B cell (primary cell): ENCODE measurements at regions not wholly inside any gene's neighbourhood (a gene's known extent, or its start where the extent isn't known, plus 50 kb on each side); places are given as distances from the start of the nearest gene placed in this dataset.

Experiments
- ATAC-seq: fragments of 200-7000 bp; cut with Tn5 transposase; one replicate; pipeline ENCODE4 v1.10.0; 2021; ENCODE audit warnings: low read depth, mild to moderate bottlenecking, moderate number of reproducible peaks, moderate library complexity
- CTCF ChIA-PET: fragments of 350-600 bp; sonication (Branson Sonifier 250); formaldehyde crosslinking; loops from one replicate; lab custom pipeline; 2021; ENCODE audit warnings: antibody characterized with exemption, inconsistent platforms; lab: Charles Lee
- POLR2A ChIA-PET: fragments of 350-600 bp; sonication (Branson Sonifier 250); formaldehyde crosslinking; loops from one replicate; lab custom pipeline; 2021; ENCODE audit warnings: antibody characterized with exemption; lab: Charles Lee
- DNase-seq: peaks from one replicate; pipeline ENCODE4 v3.0.0; 2013
- H2AFZ ChIP-seq: 2 replicates; pipeline ENCODE4 v1.6.1; 2012; ENCODE audit warnings: mild to moderate bottlenecking, low read depth, low read length; ENCODE audit not compliant: insufficient read depth, poor library complexity, severe bottlenecking
- H3K27ac ChIP-seq, 2 donors: 1 replicate in 1 of 2; 2 replicates in 1 of 2; pipeline ENCODE4 v1.5.1; 2012 to 2013; ENCODE audit warnings: low read length in 2 of 2, mild to moderate bottlenecking in 2 of 2, moderate library complexity in 1 of 2
- H3K27me3 ChIP-seq, 4 experiments: fragments of 200-600 bp in 1 of 4; sonication (generic) in 1 of 4; replicated peaks in 1 of 4; 1 replicate in 2 of 4; 2 replicates in 2 of 4; pipeline versions ENCODE4 v1.6.1 to v1.7.0; 2013 to 2016; ENCODE audit warnings: low read length in 3 of 4, mild to moderate bottlenecking in 2 of 4, mixed read lengths in 1 of 4, moderate library complexity in 1 of 4; ENCODE audit not compliant: insufficient read depth in 4 of 4, control insufficient read depth in 3 of 4; ENCODE audit errors: control extremely low read depth in 1 of 4
- H3K36me3 ChIP-seq, 2 experiments: replicated peaks in 1 of 2; 1 replicate in 1 of 2; 2 replicates in 1 of 2; pipeline versions ENCODE4 v1.6.1 to v1.7.1; 2013; ENCODE audit warnings: low read length in 1 of 2; ENCODE audit not compliant: insufficient read depth in 2 of 2, control insufficient read depth in 1 of 2; ENCODE audit errors: control extremely low read depth in 1 of 2, extremely low read depth in 1 of 2
- H3K4me1 ChIP-seq, 2 donors: fragments of 200-600 bp in 1 of 2; sonication (generic) in 1 of 2; 1 replicate in 1 of 2; 2 replicates in 1 of 2; pipeline versions ENCODE4 v1.5.1 to v1.6.1; 2013 to 2017; ENCODE audit warnings: low read length in 2 of 2; ENCODE audit not compliant: control insufficient read depth in 2 of 2, insufficient read depth in 2 of 2
- H3K4me2 ChIP-seq: replicated peaks from 2 replicates; pipeline ENCODE3; 2012; ENCODE audit warnings: mild to moderate bottlenecking, low read depth, low read length; ENCODE audit not compliant: poor library complexity, severe bottlenecking
- H3K4me3 ChIP-seq, 5 experiments: fragments of 200-600 bp in 1 of 5; sonication (generic) in 1 of 5; 1 replicate in 3 of 5; 2 replicates in 2 of 5; pipeline versions ENCODE4 v1.5.1 to v1.7.0; 2011 to 2016; ENCODE audit warnings: low read length in 4 of 5, mild to moderate bottlenecking in 4 of 5, low read depth in 2 of 5, control low read depth in 1 of 5, moderate library complexity in 1 of 5; ENCODE audit not compliant: insufficient read depth in 1 of 5; ENCODE audit errors: control extremely low read depth in 1 of 5, extremely low read depth in 1 of 5
- H3K79me2 ChIP-seq: fragments of 200-600 bp; sonication (generic); one replicate; pipeline ENCODE4 v1.6.0; 2016; ENCODE audit warnings: low read length; ENCODE audit not compliant: control insufficient read depth, insufficient read depth
- H3K9ac ChIP-seq: fragments of 200-600 bp; sonication (generic); 2 replicates; pipeline ENCODE4 v1.6.1; 2017; ENCODE audit warnings: mild to moderate bottlenecking, low read length, moderate library complexity
- H3K9me3 ChIP-seq, 3 donors: one replicate each; pipeline versions ENCODE4 v1.6.1 to v1.7.1; 2013; ENCODE audit warnings: low read length in 2 of 3; ENCODE audit not compliant: control insufficient read depth in 2 of 3, insufficient read depth in 1 of 3; ENCODE audit errors: control extremely low read depth in 1 of 3
- H4K20me1 ChIP-seq: 2 replicates; pipeline ENCODE4 v1.6.0; 2012; ENCODE audit warnings: mild to moderate bottlenecking, low read length; ENCODE audit not compliant: insufficient read depth, control insufficient read depth, poor library complexity, severe bottlenecking
- H3K27ac Mint-ChIP-seq: one replicate; pipeline ENCODE4 v1.8.0; 2021; ENCODE audit warnings: mixed read lengths
- H3K27me3 Mint-ChIP-seq: one replicate; pipeline ENCODE4 v1.8.0; 2021; ENCODE audit warnings: mixed read lengths
- H3K4me1 Mint-ChIP-seq: one replicate; pipeline ENCODE4 v1.8.0; 2021; ENCODE audit warnings: mixed read lengths
- H3K4me3 Mint-ChIP-seq: one replicate; pipeline ENCODE4 v1.8.0; 2021; ENCODE audit warnings: mixed read lengths
- H3K9me3 Mint-ChIP-seq: one replicate; pipeline ENCODE4 v1.8.0; 2022; ENCODE audit warnings: mixed read lengths; ENCODE audit not compliant: insufficient read depth
- EZH2 ChIP-seq: IDR thresholded peaks from 2 replicates; pipeline ENCODE4 v1.6.1; 2012; ENCODE audit warnings: borderline replicate concordance, low read depth, mild to moderate bottlenecking, moderate library complexity, low read length; ENCODE audit not compliant: insufficient read depth, poor library complexity, severe bottlenecking
- whole genome bisulfite sequencing: methylation state at CpG from one replicate; pipeline ENCODE4 v1.1.5; 2013; ENCODE audit warnings: missing lambda C conversion rate; ENCODE audit not compliant: insufficient coverage; 5-methylcytosine and 5-hydroxymethylcytosine counted together
- intact Hi-C: fragments of 100-400 bp; cut with micrococcal nuclease; formaldehyde crosslinking; loops from one replicate; pipeline ENCODE4 v1.10.0; 2022
- TF ChIP-seq, protein P1 (sequence below): fragments of 200-600 bp; IDR thresholded peaks from one replicate; pipeline ENCODE4 v1.8.0; 2022; ENCODE audit warnings: antibody characterized with exemption, mild to moderate bottlenecking

DNA sequence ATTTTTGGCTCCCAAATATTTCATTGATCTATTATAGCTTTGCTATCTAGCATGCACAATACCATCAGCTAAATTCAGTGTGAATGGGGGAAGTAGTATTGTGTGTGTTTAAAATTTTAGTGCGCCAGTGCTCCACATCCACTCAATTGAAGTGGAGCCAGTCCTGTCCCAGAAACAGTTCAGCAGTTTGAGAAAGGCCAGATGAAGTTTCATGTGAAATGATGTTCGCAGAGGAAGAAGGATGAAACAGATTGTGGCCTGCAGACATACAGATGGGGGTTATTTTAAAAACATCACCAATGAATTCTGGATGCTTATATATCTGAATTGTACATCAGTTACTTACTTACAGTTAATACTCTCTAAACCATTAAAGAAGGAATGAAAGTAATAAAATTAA, 129.4 kb downstream of the SPRY2 start:
- H3K4me3 ChIP-seq: no peak overlapping the region
- ATAC-seq: no peak
- H3K36me3 ChIP-seq: no peaks in the 10 kb centered on the region
- ChIA-PET CTCF (no interaction called here), POLR2A (no interaction called here)
- H3K27ac ChIP-seq: no peak overlapping the region
- no peak for DNase-seq
- TF ChIP-seq EZH2: no peak
- TF ChIP-seq, protein P1, sequence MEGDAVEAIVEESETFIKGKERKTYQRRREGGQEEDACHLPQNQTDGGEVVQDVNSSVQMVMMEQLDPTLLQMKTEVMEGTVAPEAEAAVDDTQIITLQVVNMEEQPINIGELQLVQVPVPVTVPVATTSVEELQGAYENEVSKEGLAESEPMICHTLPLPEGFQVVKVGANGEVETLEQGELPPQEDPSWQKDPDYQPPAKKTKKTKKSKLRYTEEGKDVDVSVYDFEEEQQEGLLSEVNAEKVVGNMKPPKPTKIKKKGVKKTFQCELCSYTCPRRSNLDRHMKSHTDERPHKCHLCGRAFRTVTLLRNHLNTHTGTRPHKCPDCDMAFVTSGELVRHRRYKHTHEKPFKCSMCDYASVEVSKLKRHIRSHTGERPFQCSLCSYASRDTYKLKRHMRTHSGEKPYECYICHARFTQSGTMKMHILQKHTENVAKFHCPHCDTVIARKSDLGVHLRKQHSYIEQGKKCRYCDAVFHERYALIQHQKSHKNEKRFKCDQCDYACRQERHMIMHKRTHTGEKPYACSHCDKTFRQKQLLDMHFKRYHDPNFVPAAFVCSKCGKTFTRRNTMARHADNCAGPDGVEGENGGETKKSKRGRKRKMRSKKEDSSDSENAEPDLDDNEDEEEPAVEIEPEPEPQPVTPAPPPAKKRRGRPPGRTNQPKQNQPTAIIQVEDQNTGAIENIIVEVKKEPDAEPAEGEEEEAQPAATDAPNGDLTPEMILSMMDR: no peak
- intact Hi-C loops: no loop called here
- H3K4me3 Mint-ChIP-seq: no peak overlapping the region
- H3K9ac ChIP-seq: no peak overlapping the region
- no peak overlapping the region for H3K4me2 ChIP-seq
- H2AFZ ChIP-seq: no peak overlapping the region
- H3K9me3 Mint-ChIP-seq: no peaks in the 10 kb centered on the region
- no peaks in the 10 kb centered on the region for H3K27me3 Mint-ChIP-seq
- H3K4me1 Mint-ChIP-seq: no peaks in the 10 kb centered on the region
- no peaks in the 10 kb centered on the region for H4K20me1 ChIP-seq
- H3K27ac Mint-ChIP-seq: no peak overlapping the region
- H3K9me3 ChIP-seq: no peaks in the 10 kb centered on the region
- no peaks in the 10 kb centered on the region for H3K4me1 ChIP-seq
- WGBS: no CpG with 5 or more reads among the region's 2 CpGs
- H3K79me2 ChIP-seq: no peaks in the 10 kb centered on the region
- no peaks in the 10 kb centered on the region for H3K27me3 ChIP-seq

DNA sequence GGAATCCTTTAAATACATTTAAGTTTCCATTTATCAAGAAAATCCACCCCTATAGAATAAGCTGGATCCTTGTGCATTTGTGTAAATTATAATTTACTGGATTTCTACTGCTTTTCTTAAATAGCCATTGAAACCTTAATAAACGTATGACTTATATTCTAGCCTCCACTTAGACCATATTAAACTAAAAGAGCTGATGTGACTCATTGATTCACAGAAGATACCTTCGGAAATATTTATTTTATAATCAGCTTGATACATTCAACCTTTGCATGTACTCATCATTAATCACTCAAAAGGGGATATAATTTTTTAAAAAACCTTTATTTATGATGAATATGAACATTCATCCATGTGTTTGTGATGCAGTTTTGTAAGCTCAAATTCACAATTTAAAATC, 136.3 kb downstream of the SPRY2 start:
- WGBS: no CpG with 5 or more reads among the region's 2 CpGs
- ATAC-seq: no peak
- H3K4me1 Mint-ChIP-seq: no peaks in the 10 kb centered on the region

More for the DNA sequence above, 136.3 kb downstream of the SPRY2 start:
- no peaks in the 10 kb centered on the region for H3K9me3 Mint-ChIP-seq
- H3K4me2 ChIP-seq: no peak overlapping the region
- H3K27ac Mint-ChIP-seq: no peak overlapping the region
- DNase-seq: no peak
- H3K9me3 ChIP-seq: no peaks in the 10 kb centered on the region
- H3K27me3 ChIP-seq: no peaks in the 10 kb centered on the region
- no peaks in the 10 kb centered on the region for H4K20me1 ChIP-seq
- no peaks in the 10 kb centered on the region for H3K4me1 ChIP-seq
- POLR2A ChIA-PET: no interaction called here
- H3K27me3 Mint-ChIP-seq: no peaks in the 10 kb centered on the region
- no peaks in the 10 kb centered on the region for H3K36me3 ChIP-seq
- H3K27ac ChIP-seq: no peak overlapping the region
- no peak overlapping the region for H3K4me3 ChIP-seq
- CTCF ChIA-PET: no interaction called here
- no peak overlapping the region for H3K9ac ChIP-seq
- no peak for TF ChIP-seq EZH2
- TF ChIP-seq, protein P1: no peak
- no peak overlapping the region for H2AFZ ChIP-seq
- no peak overlapping the region for H3K4me3 Mint-ChIP-seq
- intact Hi-C loops: no loop called here
- H3K79me2 ChIP-seq: no peaks in the 10 kb centered on the region
